Esophagus muscularis mucosa (tissue), 4 donors: ENCODE measurements at regions not wholly inside any gene's neighbourhood (a gene's known extent, or its start where the extent isn't known, plus 50 kb on each side); places are given as distances from the start of the nearest gene placed in this dataset.

Source experiments
- DNase-seq: peaks from one replicate; pipeline ENCODE4 v3.0.0-alpha.2; 2017; ENCODE audit errors: extremely low spot score
- H3K27ac ChIP-seq, 4 donors: fragments of 200-600 bp; sonication (generic); replicated peaks in 1 of 4; 1 replicate in 3 of 4; 2 replicates in 1 of 4; pipeline ENCODE4 v1.5.1; 2016 to 2019; ENCODE audit warnings: mild to moderate bottlenecking in 1 of 4
- H3K27me3 ChIP-seq, 4 donors: fragments of 200-600 bp; sonication (generic); one replicate each; pipeline versions ENCODE4 v1.5.1 to v1.6.0; 2016 to 2019
- H3K36me3 ChIP-seq, 4 donors: fragments of 200-600 bp; sonication (generic); one replicate each; pipeline ENCODE4 v1.5.1; 2016 to 2019
- H3K4me1 ChIP-seq, 4 donors: fragments of 200-600 bp; sonication (generic); one replicate each; pipeline ENCODE4 v1.5.1; 2016 to 2019
- H3K4me3 ChIP-seq, 4 donors: fragments of 200-600 bp; sonication (generic); 1 replicate in 2 of 4; 2 replicates in 2 of 4; pipeline ENCODE4 v1.5.1; 2016 to 2019; ENCODE audit warnings: mild to moderate bottlenecking in 4 of 4, moderate library complexity in 1 of 4
- H3K9me3 ChIP-seq, 4 donors: fragments of 200-600 bp; sonication (generic); 1 replicate in 3 of 4; 2 replicates in 1 of 4; pipeline ENCODE4 v1.5.1; 2016 to 2019
- CTCF ChIP-seq, 3 experiments: fragments of 200-600 bp in 2 of 3; fragments of 450-650 bp in 1 of 3; sonication (generic) in 2 of 3; IDR thresholded peaks; one replicate each; pipeline ENCODE4 v1.5.1; 2017 to 2019; ENCODE audit warnings: antibody characterized with exemption in 3 of 3, mild to moderate bottlenecking in 2 of 3, moderate library complexity in 1 of 3
- EP300 ChIP-seq: sonication (generic); formaldehyde crosslinking; IDR thresholded peaks from one replicate; pipeline ENCODE4 v1.6.1; 2017; ENCODE audit warnings: antibody characterized with exemption
- POLR2A ChIP-seq: fragments of 450-650 bp; IDR thresholded peaks from one replicate; pipeline ENCODE4 v1.6.1; 2017; ENCODE audit warnings: antibody characterized with exemption, moderate library complexity, mild to moderate bottlenecking, low read depth
- POLR2AphosphoS5 ChIP-seq, 2 donors: sonication (generic); formaldehyde crosslinking; IDR thresholded peaks; one replicate each; pipeline ENCODE4 v1.6.1; 2017; ENCODE audit warnings: antibody characterized with exemption in 2 of 2
- WGBS: methylation state at CpG from one replicate; pipeline ENCODE4 v1.1.5; 2018; 5-methylcytosine and 5-hydroxymethylcytosine counted together
- intact Hi-C: fragments of 100-400 bp; cut with DNase I; formaldehyde crosslinking; loops from one replicate; pipeline ENCODE4 v1.15.1; 2023

- no peak for TF ChIP-seq POLR2AphosphoS5 (IDR thresholded peaks at IDR 0.05)
- no peak for TF ChIP-seq POLR2A
- TF ChIP-seq EP300 = no peak
- TF ChIP-seq CTCF (IDR thresholded peaks at IDR 0.05) = no peak
- H3K4me1 ChIP-seq = no peaks in the 10 kb centered on the region
- 34% methylated on average over 1 of the region's 1 CpG for WGBS
- no peak overlapping the region for H3K27ac ChIP-seq
- H3K36me3 ChIP-seq = no peaks in the 10 kb centered on the region
- intact Hi-C loops = no loop called here
- H3K9me3 ChIP-seq = no peaks in the 10 kb centered on the region
- H3K4me3 ChIP-seq = no peak overlapping the region
- no peaks in the 10 kb centered on the region for H3K27me3 ChIP-seq
- no peak for DNase-seq
Measured at GRCh38 chr21:14312871-14313270, 70.1 kb downstream of the HSPA13 start.

- H3K27ac ChIP-seq = no peak overlapping the region
- intact Hi-C loops = no loop called here
- no peak for DNase-seq
- 38% methylated on average over 5 of the region's 5 CpGs for WGBS
- H3K27me3 ChIP-seq = no peaks in the 10 kb centered on the region
- TF ChIP-seq CTCF (IDR thresholded peaks at IDR 0.05) = no peak
- TF ChIP-seq EP300 = no peak
- TF ChIP-seq POLR2AphosphoS5 (IDR thresholded peaks at IDR 0.05) = no peak
- no peak for TF ChIP-seq POLR2A
- no peaks in the 10 kb centered on the region for H3K36me3 ChIP-seq
- H3K4me3 ChIP-seq = no peak overlapping the region
- H3K4me1 ChIP-seq = no peaks in the 10 kb centered on the region
- H3K9me3 ChIP-seq = no peaks in the 10 kb centered on the region
Measured at GRCh38 chr21:14308234-14308633, 74.7 kb downstream of the HSPA13 start.

- no peak for DNase-seq
- no peak overlapping the region for H3K4me3 ChIP-seq
- no peak overlapping the region for H3K27ac ChIP-seq
- no peaks in the 10 kb centered on the region for H3K36me3 ChIP-seq
- WGBS = 33% methylated on average over 5 of the region's 5 CpGs
- H3K27me3 ChIP-seq = no peaks in the 10 kb centered on the region
- H3K9me3 ChIP-seq = no peaks in the 10 kb centered on the region
- intact Hi-C loops = no loop called here
- no peak for TF ChIP-seq POLR2AphosphoS5 (IDR thresholded peaks at IDR 0.05)
- peak in 1 of 3 experiments; percentile 8 for TF ChIP-seq CTCF (IDR thresholded peaks at IDR 0.05)
- no peak for TF ChIP-seq POLR2A
- TF ChIP-seq EP300 = no peak
- H3K4me1 ChIP-seq = no peaks in the 10 kb centered on the region
Measured at GRCh38 chr21:14306126-14306907, 76.6 kb downstream of the HSPA13 start.

DNA sequence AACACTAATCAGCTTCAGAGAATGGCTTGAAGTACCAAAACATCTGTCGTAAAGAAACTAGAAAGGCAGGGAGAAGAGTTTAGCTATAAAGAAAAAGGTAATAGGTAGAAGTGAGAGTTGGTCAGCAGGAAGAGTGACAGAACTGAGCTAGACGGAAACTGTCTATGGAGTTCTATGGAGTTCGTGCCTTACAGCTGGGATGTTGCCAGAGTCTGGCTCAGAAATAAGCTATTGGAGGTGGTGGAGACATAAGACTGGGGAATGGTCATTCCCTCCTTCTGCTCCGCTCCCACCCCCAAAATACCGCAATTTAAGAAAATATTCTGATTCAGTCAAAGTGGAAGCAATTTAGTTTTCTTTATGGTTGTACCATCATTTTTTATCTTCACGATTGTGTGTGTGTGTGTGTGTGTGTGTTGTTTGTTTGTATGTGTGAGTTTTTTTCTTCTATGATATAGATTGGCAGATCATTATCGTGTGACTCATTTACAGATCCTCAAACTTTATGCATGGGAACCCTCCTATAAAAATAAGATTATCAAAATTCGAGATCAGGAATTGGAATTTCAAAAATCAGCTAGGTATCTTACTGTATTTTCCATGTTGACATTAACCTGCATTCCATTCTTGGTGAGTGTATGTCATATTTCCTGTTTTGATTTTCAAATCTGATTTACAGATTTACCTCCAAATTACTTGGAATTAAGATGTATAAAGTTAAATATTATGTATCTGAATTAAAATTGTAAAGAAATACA, 79.0 kb downstream of the HSPA13 start:
- DNase-seq = no peak

More for the DNA sequence above, 79.0 kb downstream of the HSPA13 start:
- H3K27ac ChIP-seq = no peak overlapping the region
- intact Hi-C loops = no loop called here
- TF ChIP-seq POLR2AphosphoS5 (IDR thresholded peaks at IDR 0.05) = no peak
- TF ChIP-seq CTCF (IDR thresholded peaks at IDR 0.05) = no peak
- no peak for TF ChIP-seq EP300
- no peak for TF ChIP-seq POLR2A
- H3K4me3 ChIP-seq = no peak overlapping the region
- WGBS = 69% methylated on average over 8 of the region's 8 CpGs
- no peaks in the 10 kb centered on the region for H3K4me1 ChIP-seq
- H3K27me3 ChIP-seq = no peaks in the 10 kb centered on the region
- H3K36me3 ChIP-seq = no peaks in the 10 kb centered on the region
- H3K9me3 ChIP-seq = no peaks in the 10 kb centered on the region
